Right ventricle myocardium superior (tissue), 1 donor: ENCODE measurements at regions not wholly inside any gene's neighbourhood (a gene's known extent, or its start where the extent isn't known, plus 50 kb on each side); places are given as distances from the start of the nearest gene placed in this dataset.
A peak's percentile ranks its signal among the peaks of the same experiment; 100 is the strongest.
"Not testable (repeated sequence)": the region's sequence is repeated elsewhere in the genome, so short reads cannot be mapped to it uniquely, and the experiment has no call there.

ENCODE experiments used
- ATAC-seq: fragments of 200-7000 bp; cut with Tn5 transposase; one replicate; pipeline ENCODE4 v1.9.1; 2020; ENCODE audit warnings: mild to moderate bottlenecking; ENCODE audit not compliant: poor library complexity
- DNase-seq: peaks from one replicate; pipeline ENCODE4 v3.0.0-alpha.2; 2020
- intact Hi-C: fragments of 100-400 bp; cut with DNase I; formaldehyde crosslinking; loops from one replicate; pipeline ENCODE4 v1.11.2; 2022
- donor health status: DM: no; HTN: yes; CAD: no; lungs with severe emphysema.

GRCh38 chr5:116727248-116727647, 152.6 kb upstream of the SEMA6A start:
- intact Hi-C loops: no loop called here
- ATAC-seq (peak; percentile 82), DNase-seq (no peak)

GRCh38 chr5:116726180-116726579, 151.6 kb upstream of the SEMA6A start:
- DNase-seq, intact Hi-C loops: not testable (repeated sequence)

GRCh38 chr5:116724971-116725370, 150.3 kb upstream of the SEMA6A start:
- DNase-seq: no peak
- intact Hi-C loops: no loop called here
- ATAC-seq: no peak

More at GRCh38 chr5:116726180-116726579, 151.6 kb upstream of the SEMA6A start:
- ATAC-seq: not testable (repeated sequence)

GRCh38 chr5:116722651-116723050, 148.0 kb upstream of the SEMA6A start:
- intact Hi-C loops: no loop called here
- no peak for ATAC-seq
- no peak for DNase-seq

- DNase-seq (no peak), ATAC-seq (no peak)
- intact Hi-C loops: no loop called here
Measured at GRCh38 chr5:116719106-116719505, 144.5 kb upstream of the SEMA6A start.

- ATAC-seq (no peak), DNase-seq (no peak)
- intact Hi-C loops: no loop called here
Measured at GRCh38 chr5:116718317-116718716, 143.7 kb upstream of the SEMA6A start.

- ATAC-seq (no peak), DNase-seq (no peak)
- intact Hi-C loops: no loop called here
Measured at GRCh38 chr5:116709082-116709481, 134.5 kb upstream of the SEMA6A start.

GRCh38 chr5:116705121-116705519, 130.5 kb upstream of the SEMA6A start:
- intact Hi-C loops, DNase-seq, ATAC-seq: not testable (repeated sequence)

- intact Hi-C loops: no loop called here
- no peak for ATAC-seq
- DNase-seq: no peak
Measured at GRCh38 chr5:116703941-116704340, 129.3 kb upstream of the SEMA6A start.

GRCh38 chr5:116703328-116703727, 128.7 kb upstream of the SEMA6A start:
- DNase-seq: no peak
- intact Hi-C loops: no loop called here
- ATAC-seq: no peak

- ATAC-seq: no peak
- no peak for DNase-seq
- intact Hi-C loops: no loop called here
Measured at GRCh38 chr5:116702776-116703175, 128.2 kb upstream of the SEMA6A start.

- intact Hi-C loops: no loop called here
- ATAC-seq: no peak
- no peak for DNase-seq
Measured at GRCh38 chr5:116699332-116699731, 124.7 kb upstream of the SEMA6A start.

- ATAC-seq (no peak), DNase-seq (no peak)
- intact Hi-C loops: no loop called here
Measured at GRCh38 chr5:116696366-116696765, 121.7 kb upstream of the SEMA6A start.

- intact Hi-C loops: no loop called here
- ATAC-seq: no peak
- no peak for DNase-seq
Measured at GRCh38 chr5:116695681-116696080, 121.1 kb upstream of the SEMA6A start.

- ATAC-seq: no peak
- intact Hi-C loops: no loop called here
Measured at GRCh38 chr5:116686438-116686837, 111.8 kb upstream of the SEMA6A start.

GRCh38 chr5:116685931-116686330, 111.3 kb upstream of the SEMA6A start:
- no peak for DNase-seq
- intact Hi-C loops: no loop called here
- ATAC-seq: no peak

More at GRCh38 chr5:116686438-116686837, 111.8 kb upstream of the SEMA6A start:
- no peak for DNase-seq

- no peak for ATAC-seq
- intact Hi-C loops: no loop called here
Measured at GRCh38 chr5:116685069-116685468, 110.4 kb upstream of the SEMA6A start.

GRCh38 chr5:116681334-116682013, 106.9 kb upstream of the SEMA6A start:
- intact Hi-C loops: no loop called here
- DNase-seq (no peak), ATAC-seq (no peak)

More at GRCh38 chr5:116685069-116685468, 110.4 kb upstream of the SEMA6A start:
- no peak for DNase-seq

GRCh38 chr5:116675626-116675910, 100.9 kb upstream of the SEMA6A start:
- intact Hi-C loops: no loop called here
- ATAC-seq (no peak), DNase-seq (no peak)

GRCh38 chr5:116674881-116675625, 100.4 kb upstream of the SEMA6A start:
- intact Hi-C loops: no loop called here
- DNase-seq (no peak), ATAC-seq (no peak)
